Stimulated activated CD8-positive, alpha-beta memory T cell treated with anti-CD3 and anti-CD28 coated beads, Interleukin-4, amount 100 ng/mL, for 4 hours (primary cell): ENCODE measurements at regions not wholly inside any gene's neighbourhood (a gene's known extent, or its start where the extent isn't known, plus 50 kb on each side); places are given as distances from the start of the nearest gene placed in this dataset.
"Not testable (repeated sequence)": the region's sequence is repeated elsewhere in the genome, so short reads cannot be mapped to it uniquely, and the experiment has no call there.

ENCODE experiments used
- DNase-seq, 2 donors: peaks; one replicate each; pipeline ENCODE4 v3.0.0-alpha.2; 2020; ENCODE audit warnings: low read depth in 2 of 2, low spot score in 1 of 2

DNA sequence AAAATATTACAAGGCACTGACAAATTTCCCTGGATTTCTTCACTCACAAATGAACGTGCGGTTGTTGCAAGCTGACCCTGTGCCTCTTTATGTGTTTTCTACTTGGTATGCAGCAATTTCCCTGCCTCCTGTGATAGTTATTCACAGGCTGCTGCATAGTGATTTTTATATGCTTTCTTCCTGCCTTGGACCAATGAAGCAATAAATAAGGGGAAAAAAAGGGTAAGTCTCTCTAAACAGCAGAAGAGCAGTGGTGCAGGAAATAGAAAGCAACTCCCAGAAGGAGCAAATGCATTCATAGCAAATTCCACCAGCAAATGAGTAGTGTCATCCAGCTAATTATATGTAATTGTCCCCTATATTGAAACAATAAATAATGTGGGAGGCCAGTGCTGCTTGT, 737.9 kb downstream of the GALC start:
- DNase-seq: no peak

DNA sequence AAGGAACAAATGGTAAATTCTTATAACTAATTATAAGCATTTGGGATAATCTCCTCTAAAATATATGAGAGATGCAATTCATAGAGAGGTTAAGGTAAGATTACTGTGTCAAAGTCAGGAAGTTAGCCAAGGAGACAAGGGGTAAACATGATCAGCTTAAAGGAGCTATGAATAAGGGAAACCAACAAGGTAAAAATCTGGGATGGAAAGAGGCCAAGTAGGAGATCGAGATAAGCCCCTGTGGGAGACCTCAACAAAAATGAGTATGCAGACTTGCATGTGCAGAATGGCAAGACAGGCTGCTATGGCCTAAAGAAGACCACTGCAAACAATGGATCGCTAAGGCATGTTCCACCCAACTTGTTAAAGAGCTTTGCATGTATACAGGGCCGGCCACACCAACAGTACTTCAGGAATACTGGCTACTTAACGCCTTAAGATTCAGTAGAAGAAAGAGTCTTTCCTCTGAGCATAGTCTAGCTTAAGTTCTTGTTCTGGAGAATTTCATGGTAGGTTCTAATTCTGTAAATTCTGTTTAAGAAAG, 738.6 kb downstream of the GALC start:
- no peak for DNase-seq

DNA sequence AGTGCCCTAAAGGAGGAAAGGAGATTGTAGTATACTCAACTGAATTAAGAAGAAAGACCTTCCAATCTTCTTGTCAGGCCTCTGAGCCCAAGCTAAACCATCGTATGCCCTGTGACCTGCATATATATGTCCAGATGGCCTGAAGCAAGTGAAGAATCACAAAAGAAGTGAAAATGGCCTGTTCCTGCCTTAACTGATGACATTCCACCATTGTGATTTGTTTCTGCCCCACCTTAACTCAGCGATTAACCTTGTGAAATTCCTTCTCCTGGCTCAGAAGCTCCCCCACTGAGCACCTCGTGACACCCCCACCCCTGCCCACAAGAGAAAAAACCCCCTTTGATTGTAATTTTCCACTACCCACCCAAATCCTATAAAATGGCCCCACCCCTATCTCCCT, 739.2 kb downstream of the GALC start:
- not testable (repeated sequence) for DNase-seq

DNA sequence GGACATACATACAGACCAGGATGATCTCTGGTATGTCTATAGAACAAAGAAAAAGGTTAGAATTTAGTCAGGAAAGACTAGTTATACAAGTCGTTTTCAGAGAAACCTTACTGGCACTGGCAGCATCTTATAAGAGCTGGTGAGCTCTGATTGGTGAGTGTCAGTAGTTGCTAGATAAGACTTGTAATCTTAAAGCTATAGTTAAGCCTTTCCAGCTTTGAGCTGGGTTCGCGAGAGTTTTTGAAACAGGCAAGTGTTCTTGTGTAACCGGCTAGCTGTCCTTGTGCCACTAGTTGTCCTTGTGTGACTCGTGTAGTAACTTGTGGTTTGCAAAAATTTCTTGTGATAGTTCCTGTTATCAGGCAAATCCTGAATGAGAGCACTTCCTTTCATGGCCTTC, 740.9 kb downstream of the GALC start:
- DNase-seq: no peak

DNA sequence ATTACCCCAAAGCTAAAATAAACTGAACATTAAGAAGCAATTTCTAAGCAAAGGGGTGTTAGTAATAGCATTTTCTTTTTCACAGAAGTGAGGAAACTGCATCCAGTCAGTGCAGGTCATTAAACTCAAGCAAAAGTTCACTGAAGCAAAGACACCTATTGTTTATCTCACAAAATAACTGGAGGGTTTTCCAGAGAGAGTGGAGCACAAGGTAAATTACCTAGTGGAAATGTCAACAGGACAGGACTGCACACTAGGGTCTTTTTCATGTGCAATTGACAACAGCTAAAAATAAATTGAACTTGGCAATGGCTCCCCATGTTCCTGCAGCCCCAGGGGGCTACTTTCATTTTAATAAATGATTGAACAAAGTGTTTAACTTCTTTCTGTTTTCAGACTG, 742.0 kb downstream of the GALC start:
- DNase-seq: no peak

DNA sequence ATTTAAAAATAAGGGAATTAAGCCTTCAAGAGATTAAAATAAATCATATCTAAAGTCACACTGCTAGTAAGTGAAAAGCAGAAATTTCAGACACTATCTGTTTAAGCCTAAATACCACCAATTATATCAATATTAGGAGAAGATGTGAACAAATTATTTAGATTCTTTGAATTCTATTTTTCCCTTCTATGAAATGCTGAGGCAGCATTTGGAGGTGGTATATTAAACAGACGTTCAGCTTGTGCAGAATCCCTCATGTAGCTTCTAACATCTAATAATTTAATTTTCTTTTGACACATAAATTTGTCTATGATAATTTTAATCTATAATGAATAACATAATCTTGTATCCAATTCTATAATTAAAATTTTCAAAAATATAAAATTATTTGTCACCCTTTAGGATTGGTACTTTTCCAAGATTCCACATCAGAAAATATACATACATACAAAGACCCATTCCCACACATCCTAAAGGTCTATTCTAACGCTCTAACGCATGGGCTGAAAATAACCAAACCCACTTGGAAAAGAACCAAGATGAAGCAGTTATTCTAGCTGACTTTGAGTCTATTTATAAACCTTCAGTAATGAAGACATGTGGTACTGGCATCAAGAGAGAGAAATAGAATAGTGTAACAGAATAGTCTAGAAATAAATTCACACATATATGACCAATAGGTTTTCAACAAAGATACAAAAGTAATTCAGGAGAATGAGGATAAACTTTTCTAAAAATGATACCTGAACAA, 751.8 kb downstream of the GALC start:
- no peak for DNase-seq

DNA sequence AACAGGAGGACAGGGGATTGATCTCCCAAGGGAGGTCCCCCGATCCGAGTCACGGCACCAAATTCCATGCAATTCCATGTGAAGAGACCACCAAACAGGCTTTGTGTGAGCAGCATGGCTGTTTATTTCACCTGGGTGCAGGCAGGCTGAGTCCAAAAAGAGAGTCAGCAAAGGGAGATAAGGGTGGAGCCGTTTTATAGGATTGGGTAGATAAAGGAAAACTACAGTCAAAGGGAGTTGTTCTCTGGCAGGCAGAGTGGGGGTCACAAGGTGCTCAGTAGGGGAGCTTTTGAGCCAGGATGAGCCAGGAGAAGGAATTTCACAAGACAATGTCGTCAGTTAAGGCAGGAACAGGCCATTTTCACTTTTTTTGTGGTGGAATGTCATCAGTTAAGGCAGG, 752.7 kb downstream of the GALC start:
- DNase-seq: not testable (repeated sequence)

DNA sequence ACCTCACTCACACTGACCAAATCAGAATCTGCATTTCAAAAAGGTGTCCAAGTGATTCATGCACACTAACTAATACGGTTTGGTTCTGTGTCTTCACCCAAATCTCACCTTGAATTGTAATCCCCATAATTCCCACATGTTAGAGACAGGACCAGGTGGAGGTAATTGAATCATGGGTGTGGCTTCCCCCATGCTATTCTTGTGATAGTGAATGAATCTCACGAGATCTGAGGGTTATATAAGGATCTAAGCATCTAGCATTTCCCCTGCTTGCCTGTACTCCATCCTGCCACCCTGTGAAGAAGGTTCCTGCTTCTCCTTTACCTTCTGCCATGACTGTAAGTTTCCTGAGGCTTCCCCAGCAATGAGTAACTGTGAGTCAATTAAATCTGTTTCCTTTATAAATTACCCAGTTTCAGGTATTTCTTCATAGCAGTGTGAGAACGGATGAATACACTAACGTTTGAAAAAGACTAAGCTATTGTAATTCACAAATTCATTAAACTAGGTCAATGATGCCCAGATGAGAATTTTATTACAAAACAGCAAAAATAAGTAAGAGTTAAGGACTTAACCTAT, 759.1 kb downstream of the GALC start:
- no peak for DNase-seq

DNA sequence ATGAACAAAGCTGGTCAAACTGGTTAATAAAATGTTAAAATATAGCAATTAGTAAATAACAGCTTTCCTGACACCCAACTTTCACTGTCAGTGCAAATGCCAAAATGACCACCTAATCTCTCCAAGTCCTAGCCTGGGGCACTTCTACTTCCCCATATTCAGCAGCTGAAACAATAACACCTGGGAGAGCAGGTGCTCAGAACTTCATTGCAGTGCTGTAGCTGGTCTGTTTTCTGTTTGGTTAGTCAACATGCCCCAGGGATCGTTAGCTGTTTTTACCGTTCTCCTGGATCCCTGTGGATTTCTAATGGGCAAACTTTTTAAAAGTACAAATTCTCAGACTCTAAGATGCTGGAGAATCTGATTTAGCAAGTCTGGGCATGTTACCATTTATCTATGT, 759.7 kb downstream of the GALC start:
- DNase-seq: no peak

DNA sequence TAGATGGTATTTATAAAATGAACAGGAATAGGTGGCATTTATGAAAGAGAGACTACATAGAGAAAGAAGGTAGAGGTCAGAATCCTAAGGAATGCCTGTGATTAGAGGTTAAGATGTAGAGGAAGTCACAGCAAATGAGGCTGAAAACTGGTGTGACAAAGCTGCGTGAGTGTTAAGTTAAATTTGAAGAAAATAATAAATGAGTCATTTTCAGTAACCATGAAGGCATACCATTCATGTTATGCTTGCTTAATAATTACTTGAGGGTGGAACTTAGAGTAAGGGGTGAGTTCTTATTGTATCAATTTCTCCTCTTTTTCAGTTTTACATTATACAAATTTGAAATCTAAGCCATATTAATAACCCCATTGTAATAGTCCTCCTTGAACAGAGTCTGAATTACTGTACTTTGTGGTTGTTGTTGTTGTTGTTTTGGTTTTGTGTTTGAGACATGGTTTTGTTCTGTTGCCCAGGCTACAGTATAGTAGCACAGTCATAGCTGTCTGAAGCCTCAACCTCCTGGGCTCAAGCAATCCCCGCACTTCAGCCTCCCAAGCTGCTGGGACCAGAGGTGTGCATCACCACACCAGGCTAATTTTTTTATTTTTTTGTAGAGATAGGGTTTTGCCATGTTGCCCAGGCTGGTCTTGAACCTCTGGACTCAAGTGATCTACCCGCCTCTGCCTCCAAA, 761.5 kb downstream of the GALC start:
- no peak for DNase-seq

DNA sequence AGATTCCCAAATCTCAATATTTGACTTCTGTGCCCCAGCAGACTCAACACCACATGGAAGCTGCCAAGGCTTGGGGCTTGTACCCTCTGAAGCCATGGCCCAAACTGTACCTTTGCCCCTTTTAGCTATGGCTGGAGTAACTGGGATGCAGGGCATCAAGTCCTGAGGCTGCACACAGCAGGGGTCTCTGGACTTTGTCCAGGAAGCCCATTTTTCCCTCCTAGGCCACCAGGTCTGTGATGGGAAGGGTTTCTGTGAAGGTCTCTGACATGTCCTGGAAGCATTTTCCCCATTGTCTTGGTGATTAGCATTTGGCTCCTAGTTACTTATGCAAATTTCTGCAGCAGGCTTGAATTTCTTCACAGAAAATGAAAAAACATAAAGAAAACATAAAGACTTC, 762.3 kb downstream of the GALC start:
- DNase-seq: no peak

DNA sequence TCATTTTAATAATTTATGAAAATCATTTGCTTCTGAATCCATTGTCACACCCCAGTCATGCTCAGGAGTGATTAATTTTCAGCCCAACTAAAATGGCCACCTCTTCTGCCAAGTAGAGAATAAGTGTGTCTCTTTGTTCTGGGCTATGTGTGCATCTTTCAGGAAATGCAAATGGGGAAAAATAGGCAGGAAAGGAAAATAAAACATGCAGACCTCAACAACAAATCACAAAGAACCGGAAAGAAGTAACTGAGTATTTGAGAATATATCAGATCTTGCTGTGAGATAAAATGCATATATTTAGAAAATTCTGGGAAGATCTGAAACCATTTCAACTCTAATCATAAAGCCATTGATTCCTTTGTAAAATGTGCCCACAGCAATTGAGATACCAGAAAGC, 763.9 kb downstream of the GALC start:
- no peak for DNase-seq

DNA sequence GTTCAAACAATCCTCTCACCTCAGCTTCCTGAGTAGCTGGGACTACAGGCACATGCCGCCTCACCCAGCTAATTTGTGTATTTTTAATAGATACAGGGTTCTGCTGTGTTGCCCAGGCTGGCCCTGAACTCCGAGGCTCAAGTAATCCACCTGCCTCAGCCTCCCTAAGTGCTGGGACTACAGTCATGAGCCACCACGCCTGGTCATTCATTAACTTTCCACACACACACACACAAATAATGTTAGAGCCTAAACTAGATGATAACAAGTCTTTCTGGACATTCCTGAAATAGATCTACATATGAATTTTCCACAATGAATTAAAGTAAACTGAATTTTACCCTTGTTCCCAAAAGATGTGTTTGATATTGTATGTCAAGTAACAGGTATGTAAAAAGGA, 776.0 kb downstream of the GALC start:
- DNase-seq: no peak

DNA sequence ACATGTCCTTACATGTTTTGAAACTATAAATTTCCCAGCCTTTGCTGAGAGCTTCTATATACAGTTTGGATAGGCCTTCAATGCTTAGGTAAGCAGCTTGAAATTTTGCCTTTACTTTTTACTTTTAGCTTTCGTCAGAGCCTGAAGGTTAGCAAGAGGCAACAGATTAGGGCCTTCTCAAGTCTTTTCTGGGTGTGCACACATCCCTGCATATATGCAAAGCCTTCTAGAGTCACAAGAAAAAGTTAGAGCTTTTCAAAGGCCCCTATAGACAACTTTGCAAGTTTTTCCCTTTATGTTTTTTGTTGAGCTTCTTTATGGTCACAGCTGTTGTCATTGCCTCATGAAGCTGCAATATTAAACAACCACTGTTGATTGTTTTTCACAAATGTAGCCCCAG, 778.4 kb downstream of the GALC start:
- DNase-seq: no peak

DNA sequence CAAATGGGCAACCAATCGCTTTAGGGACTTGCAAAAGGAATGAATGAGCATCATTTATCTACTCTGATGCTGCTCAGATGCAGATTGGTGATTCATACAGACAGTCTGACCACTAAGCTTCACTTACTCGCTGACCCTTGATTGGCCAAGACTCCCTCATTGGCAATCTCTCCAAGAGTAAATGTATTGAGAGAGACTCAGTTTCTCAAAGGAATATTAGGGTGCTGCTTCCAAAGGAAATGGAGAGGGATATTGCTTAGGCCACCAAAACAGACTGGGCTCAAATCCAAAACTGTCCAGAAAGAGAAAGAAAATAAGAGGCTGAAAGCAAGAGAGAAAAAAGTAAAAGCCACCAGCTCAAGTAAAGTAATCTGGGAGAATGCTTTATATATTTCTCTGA, 785.2 kb downstream of the GALC start:
- no peak for DNase-seq

DNA sequence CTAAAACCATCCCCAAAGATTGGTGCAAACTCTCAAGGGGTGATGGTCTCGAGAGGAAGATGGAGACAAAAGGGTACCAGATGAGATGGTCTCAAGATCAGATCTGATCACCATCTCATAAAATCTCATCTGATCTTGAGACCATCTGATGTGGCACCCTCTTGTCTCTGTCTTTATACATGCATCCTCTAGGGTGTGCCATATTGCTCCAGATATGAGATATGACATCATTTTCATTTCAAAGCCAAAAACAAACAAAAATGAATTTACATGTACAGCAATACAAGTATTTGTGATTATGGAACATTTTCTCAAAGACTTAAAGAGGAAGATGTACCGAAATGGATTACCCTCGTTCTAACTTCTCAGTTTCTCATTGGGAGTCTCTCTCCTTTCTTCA, 787.2 kb downstream of the GALC start:
- DNase-seq: no peak

DNA sequence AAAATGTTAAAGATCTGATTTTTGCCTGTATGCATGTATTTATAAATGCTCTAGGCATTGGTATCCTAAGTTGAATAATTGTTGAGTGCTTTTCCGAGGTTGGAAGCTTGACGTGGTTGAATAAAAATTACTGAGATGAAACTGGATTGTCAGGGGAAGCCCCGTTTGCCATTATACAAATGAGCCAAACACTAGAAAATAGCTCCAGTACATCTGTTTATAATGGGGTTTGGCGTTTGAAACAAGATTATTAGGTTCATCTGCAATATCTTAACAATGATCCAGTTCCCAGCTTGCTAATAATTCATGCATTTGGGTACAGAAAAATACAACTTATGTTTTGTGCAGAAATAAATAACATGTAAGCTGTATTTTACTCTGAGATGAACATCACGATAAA, 789.6 kb downstream of the GALC start:
- DNase-seq: no peak

DNA sequence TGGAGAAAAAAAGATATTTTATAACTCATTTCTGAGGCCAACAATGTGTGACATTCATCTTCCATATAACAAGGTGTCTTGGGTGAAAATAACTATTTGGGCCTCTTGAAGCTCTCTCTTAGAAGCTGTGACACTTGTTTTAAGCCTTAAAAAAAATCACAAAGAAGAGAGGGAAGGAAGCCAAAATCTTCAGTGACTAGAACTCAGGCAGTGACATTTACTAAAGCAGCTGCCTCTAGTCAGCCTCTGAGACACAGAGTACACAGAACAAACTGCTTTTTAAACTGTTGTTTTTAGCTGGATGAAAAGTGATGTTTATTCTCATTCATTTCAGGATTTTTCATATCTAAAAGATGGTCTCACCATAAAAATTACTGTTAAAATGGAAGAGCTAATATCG, 793.6 kb downstream of the GALC start:
- DNase-seq: no peak

DNA sequence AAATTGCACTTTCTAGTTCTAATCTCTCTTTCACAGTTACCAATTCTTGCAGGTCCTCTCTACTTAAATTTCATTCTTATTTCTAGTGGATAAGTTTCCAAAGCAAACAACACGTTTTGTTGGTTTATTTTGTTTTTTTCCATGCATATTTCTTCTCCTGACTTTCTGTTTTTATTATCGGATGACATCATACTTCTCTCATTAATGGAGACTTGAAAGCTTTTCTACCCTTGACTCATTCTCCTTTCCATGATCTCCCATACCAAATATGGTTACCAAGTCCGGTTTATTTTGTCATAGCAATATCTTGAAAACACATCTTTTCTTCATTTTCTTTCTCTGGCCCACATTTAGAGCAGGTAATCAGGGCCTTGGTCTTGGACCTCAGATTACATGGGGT, 796.5 kb downstream of the GALC start:
- no peak for DNase-seq

DNA sequence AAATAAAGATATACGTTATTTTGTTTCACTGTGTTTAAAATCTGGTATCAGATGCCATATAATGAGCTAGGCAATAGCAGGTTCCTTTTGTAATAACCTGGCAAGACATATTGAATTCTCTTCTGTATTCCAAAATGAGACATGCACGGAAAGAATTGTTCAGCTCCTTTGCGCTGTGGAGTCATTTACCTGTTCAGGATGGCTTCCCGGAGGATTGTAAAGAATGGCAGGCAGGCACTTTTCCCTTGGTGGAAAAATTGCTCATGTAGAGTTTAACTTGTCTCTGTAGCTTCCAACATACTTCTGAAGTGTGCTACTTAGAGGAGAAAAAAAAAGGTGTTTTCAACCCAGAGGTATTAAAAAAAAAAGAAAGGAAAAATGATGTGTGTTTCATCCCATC, 805.2 kb downstream of the GALC start:
- DNase-seq: no peak

DNA sequence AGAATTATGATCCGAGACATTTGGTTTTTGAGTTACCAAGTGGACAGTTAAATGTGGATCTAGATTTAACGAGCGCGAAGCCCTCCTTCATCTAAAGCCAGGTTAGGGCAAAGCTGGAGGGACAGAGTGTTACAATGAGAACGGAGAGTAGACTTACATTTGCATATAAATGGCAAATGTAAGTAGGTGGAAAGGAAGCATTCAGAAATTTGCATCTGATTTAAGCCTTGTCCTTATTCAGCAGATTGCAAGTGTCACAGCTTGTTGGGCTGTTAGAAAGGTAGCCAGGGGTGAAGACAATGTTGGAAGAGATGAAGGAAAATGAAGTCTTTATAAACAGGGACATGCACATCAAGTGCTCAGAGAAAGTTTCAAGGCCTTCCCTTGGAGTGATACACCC, 806.2 kb downstream of the GALC start:
- DNase-seq: no peak

DNA sequence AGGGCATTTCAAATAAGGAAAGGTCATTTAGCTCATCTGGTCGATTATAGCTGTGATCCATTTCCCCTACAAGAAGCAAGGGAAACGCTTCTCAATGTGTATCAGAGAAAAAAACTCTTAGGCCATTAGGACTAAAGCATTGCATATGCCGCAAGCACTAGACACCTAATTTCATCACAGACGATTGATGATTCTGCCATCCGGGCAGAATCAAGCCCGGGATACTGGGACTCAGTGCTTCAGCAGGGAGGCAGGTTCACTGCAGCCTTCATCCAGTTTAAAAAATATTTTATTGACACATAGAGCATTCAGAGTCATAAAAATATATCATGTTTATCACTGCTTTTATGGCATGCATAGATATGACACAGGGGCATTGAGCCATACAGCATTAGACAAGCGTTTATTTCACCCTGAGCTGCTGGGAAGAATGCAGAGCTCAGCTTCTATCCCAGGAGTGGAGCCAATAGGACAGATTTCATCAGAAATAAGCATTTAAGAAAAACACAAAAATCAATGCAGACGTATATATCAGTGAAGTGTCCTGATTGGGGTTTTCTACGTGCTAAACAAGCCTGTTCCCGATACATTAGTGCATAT, 806.9 kb downstream of the GALC start:
- DNase-seq: no peak
